Nephron (organoid): ENCODE measurements at regions not wholly inside any gene's neighbourhood (a gene's known extent, or its start where the extent isn't known, plus 50 kb on each side); places are given as distances from the start of the nearest gene placed in this dataset.

ENCODE experiments used
- H3K27ac Mint-ChIP-seq, 3 experiments: 2 replicates each; pipeline ENCODE4 v1.8.0; 2020; ENCODE audit warnings: mixed read lengths in 3 of 3, mild to moderate bottlenecking in 2 of 3, moderate library complexity in 1 of 3
- H3K27me3 Mint-ChIP-seq: 2 replicates; pipeline ENCODE4 v1.8.0; 2021; ENCODE audit warnings: low read depth, mild to moderate bottlenecking, moderate library complexity, mixed read lengths
- H3K36me3 Mint-ChIP-seq: 2 replicates; pipeline ENCODE4 v1.8.0; 2020; ENCODE audit warnings: low read depth, mixed read lengths
- H3K4me1 Mint-ChIP-seq: 2 replicates; pipeline ENCODE4 v1.8.0; 2020; ENCODE audit warnings: mixed read lengths
- H3K4me3 Mint-ChIP-seq, 3 experiments: 2 replicates each; pipeline ENCODE4 v1.8.0; 2020; ENCODE audit warnings: mild to moderate bottlenecking in 3 of 3, mixed read lengths in 3 of 3, moderate library complexity in 2 of 3
- H3K9me3 Mint-ChIP-seq: 2 replicates; pipeline ENCODE4 v1.8.0; 2020; ENCODE audit warnings: mixed read lengths
- CTCF ChIP-seq, 3 experiments: fragments of 200-600 bp; sonication (generic); IDR thresholded peaks; one replicate each; pipeline ENCODE4 v1.5.0; 2021; ENCODE audit warnings: antibody characterized with exemption in 3 of 3; ENCODE audit not compliant: unreplicated experiment in 3 of 3

- Mint-ChIP-seq H3K36me3 (peaks cover 8% of the 10 kb centered on the region), H3K27me3 (peaks cover 6% of the 10 kb centered on the region), H3K9me3 (peaks cover 13% of the 10 kb centered on the region), H3K4me3 (peak overlapping the region in 1 of 3 experiments; percentile 40), H3K4me1 (peaks cover 17% of the 10 kb centered on the region), H3K27ac (peak overlapping the region; percentile 42 to 82 (median 62))
- no peak for TF ChIP-seq CTCF (IDR thresholded peaks at IDR 0.05; ENCODE audit: unreplicated experiment in 3 of 3)
Measured at GRCh38 chr16:88282564-88283395, 100.0 kb upstream of the ZNF469 start.

- no peak overlapping the region for H3K27ac Mint-ChIP-seq
Measured at GRCh38 chr16:88283596-88283995, 99.2 kb upstream of the ZNF469 start.

GRCh38 chr16:88284101-88284500 is 98.7 kb upstream of the ZNF469 start:
- Mint-ChIP-seq H3K27me3 (peaks cover 6% of the 10 kb centered on the region), H3K9me3 (peaks cover 13% of the 10 kb centered on the region), H3K27ac (no peak overlapping the region), H3K36me3 (peaks cover 8% of the 10 kb centered on the region), H3K4me3 (no peak overlapping the region), H3K4me1 (peaks cover 17% of the 10 kb centered on the region)
- no peak for TF ChIP-seq CTCF (IDR thresholded peaks at IDR 0.05; ENCODE audit: unreplicated experiment in 3 of 3)

More at GRCh38 chr16:88283596-88283995, 99.2 kb upstream of the ZNF469 start:
- peaks cover 6% of the 10 kb centered on the region for H3K27me3 Mint-ChIP-seq
- peaks cover 17% of the 10 kb centered on the region for H3K4me1 Mint-ChIP-seq
- no peak for TF ChIP-seq CTCF (IDR thresholded peaks at IDR 0.05; ENCODE audit: unreplicated experiment in 3 of 3)
- peaks cover 13% of the 10 kb centered on the region for H3K9me3 Mint-ChIP-seq
- H3K4me3 Mint-ChIP-seq, result no peak overlapping the region
- H3K36me3 Mint-ChIP-seq, result peaks cover 8% of the 10 kb centered on the region

GRCh38 chr16:88284626-88285513 is 97.9 kb upstream of the ZNF469 start:
- Mint-ChIP-seq H3K9me3 (peaks cover 13% of the 10 kb centered on the region), H3K36me3 (peaks cover 8% of the 10 kb centered on the region), H3K27ac (no peak overlapping the region), H3K4me3 (no peak overlapping the region), H3K27me3 (peaks cover 6% of the 10 kb centered on the region), H3K4me1 (peaks cover 17% of the 10 kb centered on the region)
- no peak for TF ChIP-seq CTCF (IDR thresholded peaks at IDR 0.05; ENCODE audit: unreplicated experiment in 3 of 3)

GRCh38 chr16:88285514-88285822 is 97.3 kb upstream of the ZNF469 start:
- Mint-ChIP-seq H3K9me3 (peaks cover 13% of the 10 kb centered on the region), H3K4me3 (no peak overlapping the region), H3K36me3 (peaks cover 8% of the 10 kb centered on the region), H3K27me3 (peaks cover 6% of the 10 kb centered on the region), H3K4me1 (peaks cover 17% of the 10 kb centered on the region), H3K27ac (no peak overlapping the region)
- no peak for TF ChIP-seq CTCF (IDR thresholded peaks at IDR 0.05; ENCODE audit: unreplicated experiment in 3 of 3)
